ENCODE measurements at regions not wholly inside any gene's neighbourhood (a gene's known extent, or its start where the extent isn't known, plus 50 kb on each side); places are given as distances from the start of the nearest gene placed in this dataset.
"Not testable (repeated sequence)": the region's sequence is repeated elsewhere in the genome, so short reads cannot be mapped to it uniquely, and the experiment has no call there.

- WGBS, 2 donors = 77 to 84% methylated on average over 2 of the region's 2 CpGs
Observed at GRCh38 chr5:167941556-167941955, 349.9 kb upstream of the WWC1 start.

GRCh38 chr5:167943343-167943742 is 348.1 kb upstream of the WWC1 start:
- no peak overlapping the region for H3K27ac ChIP-seq (ENCODE audit: low read depth in 2 of 2, low read length in 1 of 2)
- H3K4me3 ChIP-seq (ENCODE audit: low read depth in 1 of 2, low read length in 2 of 2) = no peak overlapping the region
- WGBS, 2 donors = 61 to 79% methylated on average over 1 of the region's 1 CpG
- no peaks in the 10 kb centered on the region for H3K36me3 ChIP-seq (ENCODE audit: control insufficient read depth in 2 of 2, insufficient read depth in 2 of 2, low read length in 1 of 2)
- peaks cover 0 to 2% of the 10 kb centered on the region in 2 donors for H3K4me1 ChIP-seq (ENCODE audit: control insufficient read depth in 2 of 2, insufficient read depth in 2 of 2, low read length in 1 of 2)
- no peaks in the 10 kb centered on the region for H3K27me3 ChIP-seq (ENCODE audit: control insufficient read depth in 1 of 2, insufficient read depth in 2 of 2, low read length in 2 of 2)
- H3K9me3 ChIP-seq (ENCODE audit: control insufficient read depth in 2 of 2, insufficient read depth in 1 of 2, low read depth in 1 of 2, low read length in 1 of 2) = no peaks in the 10 kb centered on the region

More at GRCh38 chr5:167941556-167941955, 349.9 kb upstream of the WWC1 start:
- H3K36me3 ChIP-seq (ENCODE audit: control insufficient read depth in 2 of 2, insufficient read depth in 2 of 2, low read length in 1 of 2); H3K4me1 ChIP-seq (ENCODE audit: control insufficient read depth in 2 of 2, insufficient read depth in 2 of 2, low read length in 1 of 2); H3K27ac ChIP-seq (ENCODE audit: low read depth in 2 of 2, low read length in 1 of 2); H3K27me3 ChIP-seq (ENCODE audit: control insufficient read depth in 1 of 2, insufficient read depth in 2 of 2, low read length in 2 of 2); H3K9me3 ChIP-seq (ENCODE audit: control insufficient read depth in 2 of 2, insufficient read depth in 1 of 2, low read depth in 1 of 2, low read length in 1 of 2); H3K4me3 ChIP-seq (ENCODE audit: low read depth in 1 of 2, low read length in 2 of 2): not testable (repeated sequence)

- Histone ChIP-seq H3K27ac (ENCODE audit: low read depth in 2 of 2, low read length in 1 of 2) (no peak overlapping the region), H3K4me3 (ENCODE audit: low read depth in 1 of 2, low read length in 2 of 2) (no peak overlapping the region), H3K27me3 (ENCODE audit: control insufficient read depth in 1 of 2, insufficient read depth in 2 of 2, low read length in 2 of 2) (no peaks in the 10 kb centered on the region), H3K36me3 (ENCODE audit: control insufficient read depth in 2 of 2, insufficient read depth in 2 of 2, low read length in 1 of 2) (no peaks in the 10 kb centered on the region), H3K9me3 (ENCODE audit: control insufficient read depth in 2 of 2, insufficient read depth in 1 of 2, low read depth in 1 of 2, low read length in 1 of 2) (no peaks in the 10 kb centered on the region), H3K4me1 (ENCODE audit: control insufficient read depth in 2 of 2, insufficient read depth in 2 of 2, low read length in 1 of 2) (peaks cover 0 to under 1% of the 10 kb centered on the region in 2 donors)
- WGBS, 2 donors = 60 to 63% methylated on average over 9 of the region's 9 CpGs
Observed at GRCh38 chr5:167944121-167944852, 347.2 kb upstream of the WWC1 start.

GRCh38 chr5:167945542-167946384 is 345.7 kb upstream of the WWC1 start:
- H3K27ac ChIP-seq (ENCODE audit: low read depth in 2 of 2, low read length in 1 of 2) = peak overlapping the region in 1 of 2 donors; percentile 40
- WGBS, 2 donors = 61 to 64% methylated on average over 14 of the region's 14 CpGs
- peaks cover 0 to 4% of the 10 kb centered on the region in 2 donors for H3K4me1 ChIP-seq (ENCODE audit: control insufficient read depth in 2 of 2, insufficient read depth in 2 of 2, low read length in 1 of 2)
- no peaks in the 10 kb centered on the region for H3K9me3 ChIP-seq (ENCODE audit: control insufficient read depth in 2 of 2, insufficient read depth in 1 of 2, low read depth in 1 of 2, low read length in 1 of 2)
- no peaks in the 10 kb centered on the region for H3K27me3 ChIP-seq (ENCODE audit: control insufficient read depth in 1 of 2, insufficient read depth in 2 of 2, low read length in 2 of 2)
- H3K36me3 ChIP-seq (ENCODE audit: control insufficient read depth in 2 of 2, insufficient read depth in 2 of 2, low read length in 1 of 2) = no peaks in the 10 kb centered on the region
- no peak overlapping the region for H3K4me3 ChIP-seq (ENCODE audit: low read depth in 1 of 2, low read length in 2 of 2)

- Histone ChIP-seq H3K9me3 (ENCODE audit: control insufficient read depth in 2 of 2, insufficient read depth in 1 of 2, low read depth in 1 of 2, low read length in 1 of 2) (no peaks in the 10 kb centered on the region), H3K27me3 (ENCODE audit: control insufficient read depth in 1 of 2, insufficient read depth in 2 of 2, low read length in 2 of 2) (no peaks in the 10 kb centered on the region), H3K4me3 (ENCODE audit: low read depth in 1 of 2, low read length in 2 of 2) (no peak overlapping the region), H3K4me1 (ENCODE audit: control insufficient read depth in 2 of 2, insufficient read depth in 2 of 2, low read length in 1 of 2) (peaks cover 0 to 4% of the 10 kb centered on the region in 2 donors), H3K36me3 (ENCODE audit: control insufficient read depth in 2 of 2, insufficient read depth in 2 of 2, low read length in 1 of 2) (no peaks in the 10 kb centered on the region), H3K27ac (ENCODE audit: low read depth in 2 of 2, low read length in 1 of 2) (no peak overlapping the region)
- 54 to 75% methylated on average over 1 of the region's 1 CpG for WGBS, 2 donors
Observed at GRCh38 chr5:167947306-167947705, 344.1 kb upstream of the WWC1 start.

DNA sequence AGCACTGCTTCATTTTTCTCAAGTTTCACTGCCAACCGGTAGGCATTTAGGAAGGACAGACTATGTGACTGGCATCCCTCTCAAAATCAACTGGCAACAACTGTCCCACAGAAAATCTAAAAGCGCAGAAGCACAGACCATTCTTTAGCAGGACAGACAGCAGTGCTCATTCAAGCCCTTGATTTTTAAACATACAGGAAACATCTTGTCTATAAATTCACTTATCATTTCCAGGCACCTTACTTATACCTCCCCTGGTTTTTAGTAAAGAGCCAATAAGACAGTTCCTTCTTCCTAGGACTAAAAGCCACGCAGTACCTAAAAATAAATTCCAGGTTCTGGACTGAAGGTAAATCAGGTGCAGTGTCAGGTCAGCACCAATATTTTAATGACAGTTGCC is 343.2 kb upstream of the WWC1 start:
- no peak overlapping the region for H3K27ac ChIP-seq (ENCODE audit: low read depth in 2 of 2, low read length in 1 of 2)
- no peaks in the 10 kb centered on the region for H3K9me3 ChIP-seq (ENCODE audit: control insufficient read depth in 2 of 2, insufficient read depth in 1 of 2, low read depth in 1 of 2, low read length in 1 of 2)
- H3K27me3 ChIP-seq (ENCODE audit: control insufficient read depth in 1 of 2, insufficient read depth in 2 of 2, low read length in 2 of 2) = no peaks in the 10 kb centered on the region
- H3K4me1 ChIP-seq (ENCODE audit: control insufficient read depth in 2 of 2, insufficient read depth in 2 of 2, low read length in 1 of 2) = peaks cover 0 to 4% of the 10 kb centered on the region in 2 donors
- WGBS, 2 donors = 77 to 81% methylated on average over 3 of the region's 3 CpGs
- H3K4me3 ChIP-seq (ENCODE audit: low read depth in 1 of 2, low read length in 2 of 2) = no peak overlapping the region
- H3K36me3 ChIP-seq (ENCODE audit: control insufficient read depth in 2 of 2, insufficient read depth in 2 of 2, low read length in 1 of 2) = no peaks in the 10 kb centered on the region

DNA sequence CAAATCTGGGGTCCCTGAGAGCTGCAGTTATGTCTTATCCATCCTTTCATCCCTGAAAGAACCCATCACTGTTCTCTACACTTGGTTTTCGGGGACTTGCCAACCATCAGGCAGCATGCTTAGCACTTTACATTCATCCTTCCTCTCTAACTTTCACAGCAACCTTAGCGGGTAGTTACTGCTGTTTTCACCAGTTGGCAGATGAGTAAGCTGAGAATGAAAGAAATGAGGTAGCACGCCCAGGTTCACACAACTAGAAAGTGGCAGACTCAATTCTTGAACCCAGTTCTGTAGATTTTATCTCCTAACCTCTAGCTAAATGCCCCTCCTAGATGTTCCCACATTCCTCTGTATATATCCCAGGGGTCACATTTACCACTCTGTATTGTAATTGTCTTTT is 342.0 kb upstream of the WWC1 start:
- WGBS, 2 donors = 82 to 91% methylated on average over 3 of the region's 3 CpGs

DNA sequence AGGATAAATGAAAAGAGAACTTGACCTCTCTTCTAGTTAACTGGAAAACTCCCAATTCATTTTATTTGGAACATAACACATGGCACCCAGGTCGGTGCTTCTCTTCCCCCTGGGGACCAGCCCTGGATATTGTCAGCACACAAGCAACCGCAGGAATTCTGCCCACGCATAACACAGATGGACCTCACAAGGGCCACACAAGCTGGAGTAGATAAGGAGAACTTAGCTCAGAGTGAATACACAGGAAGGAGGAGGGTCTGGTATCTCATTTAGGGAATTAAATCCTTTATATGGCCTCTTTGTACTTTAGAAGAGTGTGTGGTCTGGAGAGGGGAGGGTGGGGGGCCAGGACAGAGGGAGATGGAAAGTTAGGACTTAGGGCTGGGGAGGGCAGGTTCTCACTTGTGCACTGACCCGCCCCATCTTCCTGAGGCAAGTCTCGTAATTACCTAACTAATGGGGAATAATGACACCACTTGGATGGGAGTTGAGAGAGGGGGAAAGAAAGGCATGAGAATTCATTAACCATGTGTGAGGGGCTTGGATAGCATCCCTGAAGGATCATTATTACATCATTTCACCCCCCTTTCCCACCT is 341.2 kb upstream of the WWC1 start:
- Histone ChIP-seq H3K27me3 (ENCODE audit: control insufficient read depth in 1 of 2, insufficient read depth in 2 of 2, low read length in 2 of 2) (no peaks in the 10 kb centered on the region), H3K36me3 (ENCODE audit: control insufficient read depth in 2 of 2, insufficient read depth in 2 of 2, low read length in 1 of 2) (no peaks in the 10 kb centered on the region), H3K27ac (ENCODE audit: low read depth in 2 of 2, low read length in 1 of 2) (no peak overlapping the region), H3K4me3 (ENCODE audit: low read depth in 1 of 2, low read length in 2 of 2) (no peak overlapping the region), H3K9me3 (ENCODE audit: control insufficient read depth in 2 of 2, insufficient read depth in 1 of 2, low read depth in 1 of 2, low read length in 1 of 2) (no peaks in the 10 kb centered on the region), H3K4me1 (ENCODE audit: control insufficient read depth in 2 of 2, insufficient read depth in 2 of 2, low read length in 1 of 2) (peaks cover 0 to 4% of the 10 kb centered on the region in 2 donors)
- 49 to 61% methylated on average over 5 of the region's 5 CpGs for WGBS, 2 donors

More for the DNA sequence above, 342.0 kb upstream of the WWC1 start:
- Histone ChIP-seq H3K9me3 (ENCODE audit: control insufficient read depth in 2 of 2, insufficient read depth in 1 of 2, low read depth in 1 of 2, low read length in 1 of 2) (no peaks in the 10 kb centered on the region), H3K4me3 (ENCODE audit: low read depth in 1 of 2, low read length in 2 of 2) (no peak overlapping the region), H3K27me3 (ENCODE audit: control insufficient read depth in 1 of 2, insufficient read depth in 2 of 2, low read length in 2 of 2) (no peaks in the 10 kb centered on the region), H3K27ac (ENCODE audit: low read depth in 2 of 2, low read length in 1 of 2) (no peak overlapping the region), H3K36me3 (ENCODE audit: control insufficient read depth in 2 of 2, insufficient read depth in 2 of 2, low read length in 1 of 2) (no peaks in the 10 kb centered on the region), H3K4me1 (ENCODE audit: control insufficient read depth in 2 of 2, insufficient read depth in 2 of 2, low read length in 1 of 2) (peaks cover 0 to 4% of the 10 kb centered on the region in 2 donors)

DNA sequence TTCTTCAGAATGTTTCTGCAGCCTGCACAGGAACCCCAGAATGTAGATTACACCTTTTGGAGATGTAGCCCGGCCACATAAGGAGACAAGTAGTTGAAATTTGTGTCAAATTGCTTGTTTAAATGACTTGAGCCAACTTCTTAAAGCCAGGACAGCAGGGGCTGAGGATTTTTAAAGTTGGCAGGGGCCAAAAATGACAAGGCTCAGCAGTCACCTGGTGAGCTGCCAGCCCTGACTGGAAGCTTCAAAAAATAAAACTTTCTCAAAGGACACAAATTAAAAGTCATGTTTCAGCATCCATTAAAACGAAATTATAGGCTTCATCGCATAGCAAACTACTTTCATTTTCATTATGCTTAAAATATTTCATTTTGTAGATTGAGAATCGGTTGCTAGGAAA is 340.3 kb upstream of the WWC1 start:
- Histone ChIP-seq H3K27me3 (ENCODE audit: control insufficient read depth in 1 of 2, insufficient read depth in 2 of 2, low read length in 2 of 2) (no peaks in the 10 kb centered on the region), H3K36me3 (ENCODE audit: control insufficient read depth in 2 of 2, insufficient read depth in 2 of 2, low read length in 1 of 2) (no peaks in the 10 kb centered on the region), H3K4me3 (ENCODE audit: low read depth in 1 of 2, low read length in 2 of 2) (peak overlapping the region in 1 of 2 donors; percentile 22), H3K9me3 (ENCODE audit: control insufficient read depth in 2 of 2, insufficient read depth in 1 of 2, low read depth in 1 of 2, low read length in 1 of 2) (no peaks in the 10 kb centered on the region), H3K27ac (ENCODE audit: low read depth in 2 of 2, low read length in 1 of 2) (no peak overlapping the region), H3K4me1 (ENCODE audit: control insufficient read depth in 2 of 2, insufficient read depth in 2 of 2, low read length in 1 of 2) (peaks cover 0 to 4% of the 10 kb centered on the region in 2 donors)
- WGBS, 2 donors = 13 to 28% methylated on average over 4 of the region's 4 CpGs
